Right lung (tissue), 2 donors: ENCODE measurements at regions not wholly inside any gene's neighbourhood (a gene's known extent, or its start where the extent isn't known, plus 50 kb on each side); places are given as distances from the start of the nearest gene placed in this dataset.

Experiments used
- DNase-seq, 2 donors: peaks; one replicate each; pipeline ENCODE4 v3.0.0-alpha.2; 2013

DNA sequence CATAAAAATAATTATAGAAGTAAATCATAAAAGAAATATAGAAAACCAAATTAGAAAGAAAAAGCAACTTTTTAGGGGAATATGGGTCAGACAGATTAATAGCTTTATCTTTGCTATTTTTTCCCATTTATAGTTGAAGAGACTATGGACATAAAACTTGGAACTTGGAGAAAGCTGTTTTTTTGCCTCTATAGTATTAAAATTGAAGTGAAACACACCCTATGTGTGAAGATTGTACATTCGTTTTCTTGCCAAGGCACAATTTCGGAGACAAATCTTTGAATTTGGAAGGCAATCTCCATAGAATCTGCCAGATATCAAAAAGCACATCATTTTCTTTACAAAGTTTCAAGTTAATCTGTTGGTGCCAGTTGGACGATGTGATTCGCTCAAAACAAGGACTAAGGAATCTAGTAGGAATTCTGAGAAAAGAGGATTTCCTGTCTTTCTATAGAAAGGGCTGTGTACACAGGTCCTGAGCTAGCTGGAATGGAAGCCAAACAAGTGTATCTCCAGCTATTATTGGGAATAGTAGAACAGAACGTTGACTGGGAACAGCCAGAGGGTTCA is 156.3 kb downstream of the SLC7A11 start:
- no peak for DNase-seq

DNA sequence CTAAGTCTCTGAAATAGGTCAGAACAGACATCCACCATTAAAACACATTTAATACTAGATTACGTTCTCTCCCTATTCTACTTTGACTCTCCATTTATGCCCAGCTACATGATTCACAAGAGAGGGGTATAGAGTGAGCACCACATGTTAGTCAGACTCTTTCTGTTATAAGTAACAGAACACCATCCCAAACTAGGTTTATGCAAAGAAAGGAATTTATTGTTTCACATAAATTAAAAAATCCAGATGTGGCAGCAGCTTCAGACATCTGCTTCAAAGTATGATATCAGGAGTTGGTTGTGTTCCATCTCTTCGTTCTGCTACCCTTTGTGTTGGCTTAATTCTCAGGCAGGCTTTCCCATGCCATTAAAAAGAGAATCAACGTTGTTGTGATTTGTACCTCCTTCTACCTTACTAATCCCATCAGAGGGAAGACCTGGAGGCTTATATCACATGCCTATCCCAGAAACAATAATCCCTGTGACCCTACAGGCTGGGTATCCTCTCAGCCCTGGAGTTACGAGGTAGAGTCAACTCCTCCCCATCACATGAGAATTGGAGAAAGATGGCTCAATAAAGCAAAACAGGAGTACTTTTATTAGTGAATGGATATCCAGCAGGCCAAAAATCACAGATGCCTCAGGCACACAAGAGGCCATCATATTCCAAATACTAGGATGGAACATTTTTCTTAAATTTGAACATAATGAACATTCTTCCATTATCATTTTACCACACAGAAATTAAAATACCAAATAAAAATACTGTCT is 163.2 kb downstream of the SLC7A11 start:
- DNase-seq = no peak

DNA sequence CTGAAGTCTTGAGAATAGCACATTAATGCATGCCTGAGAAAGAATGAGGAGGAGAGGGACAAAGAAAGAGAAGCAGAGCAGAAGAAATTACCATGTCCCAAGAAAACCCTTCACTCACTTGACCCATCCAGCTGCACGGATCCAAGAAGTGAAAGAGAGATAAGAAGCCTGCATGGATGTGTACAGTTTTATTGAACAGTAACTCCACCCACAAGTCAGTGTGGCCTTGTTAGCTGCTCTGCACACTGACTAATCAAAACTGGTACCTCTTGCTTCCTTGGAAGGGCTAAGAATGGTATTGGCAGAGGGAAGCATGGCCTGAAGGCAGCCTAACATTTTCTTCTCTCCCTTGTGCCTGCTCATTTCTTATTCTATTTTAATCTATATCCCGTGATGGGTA is 163.9 kb downstream of the SLC7A11 start:
- DNase-seq = no peak

DNA sequence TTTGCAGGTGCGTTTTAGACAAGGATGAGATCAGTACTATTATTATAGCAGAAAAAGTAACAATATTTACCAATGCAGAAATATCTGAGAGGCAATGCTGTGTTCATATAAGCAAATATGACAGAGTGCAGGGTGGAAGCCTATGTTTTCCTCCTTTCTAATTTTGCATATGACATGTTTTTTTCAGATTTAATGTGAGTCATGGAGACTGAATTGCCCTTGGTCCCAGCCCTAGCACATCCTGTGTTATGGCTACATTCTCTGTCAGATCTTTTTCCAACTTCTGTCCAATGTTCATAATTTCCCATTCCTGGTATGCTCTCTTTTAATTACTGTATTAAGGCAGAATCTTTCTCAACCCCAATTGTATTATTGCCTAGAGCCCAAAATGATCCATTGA is 165.6 kb downstream of the SLC7A11 start:
- DNase-seq = no peak

DNA sequence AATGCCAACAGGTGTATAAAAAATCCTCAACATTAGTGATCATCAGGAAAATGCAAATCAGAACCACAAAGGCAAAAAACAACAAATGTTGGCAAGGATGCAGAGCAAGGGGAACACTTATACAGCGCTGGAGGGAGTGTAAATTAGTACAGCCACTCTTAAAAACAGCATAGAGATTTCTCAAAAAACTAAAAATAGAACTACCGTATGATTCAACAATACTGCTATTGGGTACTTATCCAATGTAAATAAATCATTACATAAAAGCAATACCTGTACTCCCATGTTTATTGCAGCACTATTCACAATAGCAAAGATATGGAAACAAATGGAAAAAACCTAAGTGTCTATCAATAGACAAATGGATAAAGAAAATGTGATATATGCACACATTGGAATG is 171.3 kb downstream of the SLC7A11 start:
- DNase-seq = no peak

DNA sequence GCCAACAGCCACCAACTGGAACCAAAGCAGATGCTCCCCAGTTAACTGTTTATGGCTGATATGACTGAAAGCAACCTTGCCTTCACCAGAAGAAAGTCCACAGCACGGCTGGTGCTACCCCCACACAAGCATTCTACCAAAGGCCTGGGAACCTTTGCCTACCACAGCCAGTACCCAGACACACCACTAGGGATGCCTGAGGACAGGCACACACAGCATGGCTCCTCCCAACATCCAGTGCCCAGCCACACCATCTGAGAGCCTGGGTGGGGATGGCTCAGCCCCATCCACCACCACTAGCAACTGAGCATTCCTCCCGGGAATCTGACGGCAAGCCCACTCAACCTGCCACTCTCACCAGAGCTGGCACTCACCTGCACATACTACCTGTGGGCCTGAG is 178.6 kb downstream of the SLC7A11 start:
- no peak for DNase-seq

DNA sequence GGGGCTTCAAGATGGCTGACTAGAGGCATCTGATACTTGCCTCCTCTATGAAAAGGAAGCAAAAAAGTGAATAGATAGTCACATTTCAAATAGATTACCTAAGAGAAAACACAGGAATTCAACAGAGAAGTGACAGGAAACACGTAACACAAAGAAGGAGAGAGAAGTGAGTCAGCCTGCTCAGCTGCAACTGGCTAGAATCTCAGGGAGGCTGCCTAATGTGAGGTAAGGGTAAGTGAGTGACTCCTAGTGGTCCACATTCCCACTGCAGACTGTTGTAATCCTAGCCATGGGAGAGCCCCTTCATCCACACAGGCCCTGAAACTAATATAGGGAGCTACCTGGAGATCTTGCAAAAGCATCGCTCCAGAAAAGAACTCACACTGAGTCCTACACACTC is 179.2 kb downstream of the SLC7A11 start:
- no peak for DNase-seq

DNA sequence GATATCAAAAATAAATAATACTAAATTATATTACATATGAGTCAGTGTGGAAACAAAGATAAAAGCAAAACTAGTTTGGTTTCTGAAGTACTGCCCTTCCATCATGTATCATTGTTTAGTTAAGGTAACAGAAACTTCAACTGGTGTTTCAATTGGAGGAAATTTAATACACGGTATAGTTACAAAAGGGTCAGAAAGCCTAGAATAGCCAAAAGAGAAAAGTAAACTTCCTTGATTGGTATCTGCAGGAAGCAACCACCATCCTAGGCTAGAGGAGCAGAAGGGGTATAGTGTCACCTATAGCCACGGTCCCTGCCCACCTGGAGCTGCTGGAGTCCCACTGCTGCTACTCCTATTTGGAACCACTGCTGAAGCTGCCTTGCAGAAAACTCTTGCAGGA is 185.6 kb downstream of the SLC7A11 start:
- DNase-seq = no peak

DNA sequence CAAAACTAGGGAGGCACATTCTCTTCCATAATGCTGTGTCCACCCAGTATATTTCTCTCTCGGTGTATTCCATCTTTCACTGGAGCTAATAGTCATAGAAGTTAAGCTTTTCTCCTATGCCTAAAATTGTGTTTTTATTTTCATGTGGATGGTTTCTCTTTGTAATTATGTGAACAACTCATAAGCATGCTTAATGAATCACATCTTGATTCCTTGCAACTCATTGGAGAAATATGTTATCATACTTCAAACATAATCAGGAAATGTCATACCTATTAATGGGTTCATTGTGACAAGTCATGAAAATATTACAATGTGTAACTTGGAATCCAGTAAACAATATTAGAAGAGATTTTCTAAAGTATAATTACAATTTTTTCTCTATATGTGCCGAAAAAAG is 186.3 kb downstream of the SLC7A11 start:
- no peak for DNase-seq

DNA sequence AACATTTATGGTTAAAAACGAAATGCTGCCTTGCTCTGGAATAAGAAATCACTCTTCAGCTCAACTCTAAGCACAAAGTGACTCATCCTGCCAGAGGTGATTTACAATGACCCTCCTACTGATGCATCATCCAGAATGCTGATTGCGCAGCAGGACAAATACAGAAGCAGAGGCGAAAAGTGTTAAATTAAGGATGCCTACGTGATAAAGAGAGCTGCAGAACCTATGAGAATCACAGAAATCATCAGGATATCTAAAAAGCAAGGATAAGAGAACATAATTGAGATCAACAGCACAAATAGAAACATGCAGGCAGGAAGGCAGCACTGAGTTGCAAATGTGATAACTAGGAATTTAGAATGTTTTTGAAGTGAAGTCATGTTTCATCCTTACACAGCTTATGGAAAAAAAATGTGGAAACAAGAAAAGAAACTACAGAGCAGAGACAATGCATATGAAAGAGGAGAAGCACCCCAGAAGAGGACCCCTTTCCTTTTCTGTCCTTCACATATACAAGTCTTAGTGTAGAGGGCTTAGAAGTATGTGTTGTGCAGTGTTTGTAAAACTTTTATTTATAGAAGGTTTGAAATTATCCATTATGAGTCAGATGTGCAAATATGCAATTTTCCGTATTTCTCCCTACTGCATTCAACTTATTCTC is 188.4 kb downstream of the SLC7A11 start:
- no peak for DNase-seq

DNA sequence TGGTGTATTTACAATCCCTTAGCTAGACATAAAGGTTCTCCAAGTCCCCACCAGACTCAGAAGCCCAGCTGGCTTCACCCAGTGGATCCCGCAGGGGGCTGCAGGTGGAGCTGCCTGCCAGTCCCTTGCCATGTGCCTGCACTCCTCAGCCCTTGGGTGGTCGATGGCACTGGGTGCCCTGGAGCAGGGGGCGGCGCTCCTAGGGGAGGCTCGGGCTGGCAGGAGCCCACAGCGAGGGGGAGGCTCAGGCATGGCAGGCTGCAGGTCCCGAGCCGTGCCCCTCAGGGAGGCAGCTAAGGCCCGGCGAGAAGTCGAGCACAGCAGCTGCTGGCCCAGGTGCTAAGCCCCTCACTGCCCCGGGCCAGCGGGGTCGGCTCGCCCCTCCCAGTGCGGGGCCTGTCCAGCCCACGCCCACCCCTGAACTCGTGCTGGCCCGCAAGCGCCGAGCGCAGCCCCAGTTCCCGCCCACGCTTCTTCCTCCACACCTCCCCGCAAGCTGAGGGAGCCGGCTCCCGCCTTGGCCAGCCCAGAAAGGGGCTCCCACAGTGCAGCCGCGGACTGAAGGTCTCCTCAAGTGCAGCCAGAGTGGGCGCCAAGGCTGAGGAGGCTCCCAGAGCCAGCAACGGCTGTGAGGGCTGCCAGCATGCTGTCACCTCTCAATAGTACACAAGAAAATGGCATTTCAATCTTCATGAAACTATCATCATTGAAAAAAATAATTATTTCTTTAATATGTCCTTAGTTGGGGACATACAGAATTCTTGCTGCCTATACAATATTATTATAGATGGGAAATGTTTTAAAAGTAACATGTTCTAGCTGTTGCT is 189.1 kb downstream of the SLC7A11 start:
- DNase-seq = no peak

DNA sequence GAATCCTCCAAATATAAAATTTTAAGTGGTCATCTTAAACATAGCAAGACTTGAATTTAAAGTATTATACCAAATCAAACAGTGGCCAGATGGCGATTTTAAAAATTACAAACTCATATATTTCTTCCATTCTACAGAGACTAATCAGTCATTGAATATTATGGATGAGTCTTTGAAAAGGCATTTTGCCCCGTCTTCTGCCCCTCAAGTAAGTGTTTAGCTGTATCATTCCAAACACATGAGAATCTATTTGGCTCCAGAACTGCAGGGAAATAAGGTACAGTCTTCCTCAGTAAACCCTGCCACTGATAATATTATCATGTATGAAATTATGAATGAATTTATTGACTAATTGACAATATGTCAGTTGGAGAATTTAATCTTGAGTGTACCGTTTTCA is 191.0 kb downstream of the SLC7A11 start:
- DNase-seq = no peak

DNA sequence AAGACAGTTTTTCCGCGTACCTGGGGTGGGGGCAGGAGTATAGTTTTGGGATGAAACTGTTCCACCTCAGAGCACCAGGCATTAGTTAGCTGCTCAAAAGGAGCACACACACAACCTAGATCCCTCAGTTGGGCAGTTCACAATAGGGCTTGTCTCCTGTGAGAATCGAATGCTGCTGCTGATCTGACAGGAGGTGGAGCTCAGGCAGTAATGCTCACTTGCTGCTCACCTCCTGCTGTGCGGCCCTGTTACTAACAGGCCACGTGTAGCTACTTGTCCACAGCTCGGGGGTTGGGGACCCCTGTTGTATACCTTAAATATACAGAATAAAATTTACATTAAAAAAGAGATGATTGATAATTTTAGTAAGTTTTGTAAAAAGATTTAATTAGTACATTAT is 191.5 kb downstream of the SLC7A11 start:
- DNase-seq = no peak

DNA sequence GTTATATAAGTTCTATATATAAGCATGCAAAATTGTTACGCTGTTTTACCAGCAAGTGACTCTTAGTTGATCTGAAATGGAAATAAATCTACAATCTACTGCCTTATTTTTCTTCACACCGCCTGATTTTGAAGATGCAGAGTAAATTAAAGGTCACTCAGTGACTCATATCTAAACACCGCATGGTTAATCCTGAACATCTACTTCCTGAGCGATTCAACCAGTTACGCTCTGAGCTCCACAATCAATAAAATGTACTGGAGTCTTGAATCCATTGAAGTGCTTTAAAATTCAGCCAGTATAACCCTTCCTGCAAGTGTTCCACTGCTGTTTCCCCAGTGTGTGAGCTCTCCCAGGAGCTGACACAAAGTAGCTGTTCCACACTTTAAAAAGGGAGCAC is 192.8 kb downstream of the SLC7A11 start:
- DNase-seq = no peak

DNA sequence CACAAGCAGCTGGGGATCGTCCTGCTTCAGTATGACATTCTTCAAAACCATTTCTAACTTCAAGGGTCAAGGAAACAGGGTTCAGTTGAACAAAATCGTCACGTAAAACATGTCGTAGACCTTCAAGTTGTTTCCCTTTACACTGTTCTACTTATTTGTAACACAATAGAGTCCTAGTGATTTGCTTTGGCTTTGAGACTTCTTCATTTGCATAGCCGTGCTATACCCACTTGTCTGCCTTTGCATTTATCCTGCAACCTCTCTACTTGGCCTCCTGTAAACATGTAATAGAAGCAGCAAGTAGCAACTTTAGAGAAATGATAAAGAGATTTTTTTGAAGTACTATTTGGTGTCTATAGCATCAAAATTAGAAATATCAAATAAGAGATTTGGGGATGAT is 194.9 kb downstream of the SLC7A11 start:
- no peak for DNase-seq

DNA sequence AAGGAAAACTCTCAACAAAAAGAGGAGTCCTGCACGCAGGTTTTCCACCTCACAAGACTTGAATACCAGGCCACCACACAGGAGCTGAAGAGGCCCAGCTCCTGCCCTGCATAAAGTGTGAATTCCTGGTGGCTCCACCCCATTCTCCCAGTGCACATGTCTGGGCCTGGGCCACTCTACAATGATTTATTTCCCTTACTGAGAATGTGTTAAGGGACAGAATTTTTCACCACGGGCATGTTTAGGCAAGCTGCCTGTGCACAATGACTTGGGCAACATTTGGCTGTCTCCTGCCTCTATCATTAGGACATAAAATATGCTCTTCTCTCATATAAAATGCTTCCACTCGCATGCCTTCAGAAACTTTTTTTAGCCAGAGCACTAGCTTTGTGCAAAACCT is 197.1 kb downstream of the SLC7A11 start:
- no peak for DNase-seq

DNA sequence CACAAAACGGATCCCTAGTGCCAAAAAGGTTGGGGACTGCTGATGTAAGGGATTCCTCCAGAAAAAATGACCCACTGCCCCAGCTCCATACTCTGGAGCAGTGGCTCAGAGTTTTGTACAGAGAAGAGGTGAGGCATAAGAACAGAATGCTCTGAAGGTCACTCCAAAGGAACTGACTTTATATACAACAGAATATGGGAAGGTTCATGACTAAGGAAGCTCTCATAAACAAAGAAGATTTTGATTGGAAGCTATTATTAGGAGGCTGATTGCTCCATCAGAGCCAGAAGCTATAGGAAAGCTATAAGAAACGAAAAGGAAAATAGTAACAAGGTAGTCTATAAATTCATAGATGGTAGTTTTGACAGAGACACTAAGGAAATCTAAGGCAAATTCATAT is 203.1 kb downstream of the SLC7A11 start:
- DNase-seq = no peak

DNA sequence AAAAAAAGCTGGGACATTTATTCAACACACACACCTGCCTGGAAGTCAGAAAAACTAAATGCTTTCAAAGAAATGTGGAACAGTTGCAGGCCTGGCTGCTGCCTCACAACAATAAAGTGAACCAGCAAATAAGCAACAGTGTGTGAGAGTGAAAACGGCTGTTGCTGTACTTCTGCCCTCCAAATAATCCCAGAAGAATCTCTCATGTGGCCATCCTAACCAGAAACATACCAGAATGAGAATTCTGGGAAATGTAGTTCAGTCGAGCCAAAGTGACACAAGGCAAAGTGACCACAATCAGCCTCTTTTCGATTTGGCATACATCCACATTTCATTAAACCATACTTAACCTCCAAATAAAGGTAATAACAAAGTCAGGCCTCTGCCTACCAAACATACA is 204.5 kb downstream of the SLC7A11 start:
- peak; percentile 84 to 87 for DNase-seq

DNA sequence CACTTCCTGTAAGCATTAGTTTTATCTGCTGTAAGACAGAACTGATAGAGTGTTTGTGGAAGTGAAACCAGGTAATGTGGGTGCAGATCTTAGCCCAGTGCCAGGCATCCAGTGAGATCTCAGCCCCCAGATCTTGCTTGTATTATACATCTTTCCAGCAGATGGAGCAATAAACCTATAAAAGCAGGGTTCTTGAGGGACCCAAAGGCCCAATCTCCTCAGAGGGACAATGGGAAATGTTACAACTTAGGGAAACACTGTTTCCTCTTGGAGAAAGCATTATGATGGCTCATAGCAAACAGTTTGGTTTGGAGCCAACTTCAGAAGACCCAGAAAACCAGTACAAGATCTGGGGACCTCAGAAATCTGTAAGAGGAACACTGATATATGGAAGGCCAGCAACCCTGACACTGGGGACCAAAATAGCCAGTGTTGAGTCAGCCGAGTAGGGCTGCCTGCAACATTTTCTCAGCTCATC is 206.3 kb downstream of the SLC7A11 start:
- DNase-seq = peak; percentile 14 to 23

DNA sequence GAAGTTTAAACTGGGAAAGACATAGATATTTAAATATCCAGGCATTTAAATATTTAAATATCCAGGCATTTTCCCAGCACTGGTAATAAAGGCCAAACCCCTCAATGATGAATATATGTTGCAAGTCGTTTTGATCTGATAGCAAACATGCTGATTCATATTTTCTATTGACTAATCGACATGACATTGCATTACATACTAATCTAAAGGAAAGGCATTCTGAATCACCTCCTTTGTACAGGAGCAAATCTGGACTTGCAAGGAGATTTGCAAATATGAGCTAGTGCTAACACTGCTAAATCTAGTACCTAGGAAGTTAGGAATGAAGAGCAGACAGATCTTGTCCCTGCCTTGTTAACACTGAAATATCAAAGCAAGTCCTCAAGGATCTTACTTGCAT is 207.3 kb downstream of the SLC7A11 start:
- no peak for DNase-seq

DNA sequence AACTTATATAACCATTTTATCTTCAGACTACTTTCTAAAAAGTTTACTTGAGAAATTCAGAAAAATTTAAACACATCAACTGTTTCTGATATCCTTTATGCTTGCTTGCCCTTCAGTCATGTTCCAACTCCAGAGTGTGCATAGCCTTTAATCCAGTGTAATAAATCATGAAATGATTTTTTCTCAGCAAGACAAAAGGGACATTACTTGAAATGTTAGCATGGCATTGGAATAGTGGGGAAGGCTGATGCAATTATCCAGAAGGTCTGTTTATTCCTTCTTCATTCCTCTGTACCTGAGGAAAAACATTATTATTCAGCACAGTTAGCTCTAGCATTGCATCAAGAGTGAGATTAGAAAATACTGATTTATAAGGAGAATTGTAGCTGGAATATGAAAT is 209.9 kb downstream of the SLC7A11 start:
- no peak for DNase-seq

DNA sequence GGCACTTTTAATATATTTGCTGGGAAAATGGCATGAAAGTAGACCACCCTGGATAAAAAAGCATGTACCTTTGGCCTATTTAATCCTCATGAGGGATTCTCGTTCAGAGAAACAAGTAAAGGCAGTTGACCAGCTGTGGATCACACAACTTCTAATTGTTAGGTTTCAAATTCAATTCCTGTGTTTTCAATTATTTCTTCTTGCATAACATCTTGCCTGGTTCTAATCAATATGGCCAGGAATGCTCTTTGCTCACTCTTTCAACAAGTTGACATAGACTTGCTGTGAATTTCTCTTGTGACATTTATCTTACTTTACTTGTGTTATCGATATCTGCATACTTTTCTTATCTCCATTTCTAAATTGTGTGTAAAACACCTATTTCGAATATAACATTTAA is 211.8 kb downstream of the SLC7A11 start:
- no peak for DNase-seq
